ENCODE measurements at regions not wholly inside any gene's neighbourhood (a gene's known extent, or its start where the extent isn't known, plus 50 kb on each side); places are given as distances from the start of the nearest gene placed in this dataset.
"Not testable (repeated sequence)": the region's sequence is repeated elsewhere in the genome, so short reads cannot be mapped to it uniquely, and the experiment has no call there.

- no peak for DNase-seq (ENCODE audit: low spot score)
Measured at GRCh38 chr22:48760481-48761390, 1066.9 kb downstream of the BRD1 start.

DNA sequence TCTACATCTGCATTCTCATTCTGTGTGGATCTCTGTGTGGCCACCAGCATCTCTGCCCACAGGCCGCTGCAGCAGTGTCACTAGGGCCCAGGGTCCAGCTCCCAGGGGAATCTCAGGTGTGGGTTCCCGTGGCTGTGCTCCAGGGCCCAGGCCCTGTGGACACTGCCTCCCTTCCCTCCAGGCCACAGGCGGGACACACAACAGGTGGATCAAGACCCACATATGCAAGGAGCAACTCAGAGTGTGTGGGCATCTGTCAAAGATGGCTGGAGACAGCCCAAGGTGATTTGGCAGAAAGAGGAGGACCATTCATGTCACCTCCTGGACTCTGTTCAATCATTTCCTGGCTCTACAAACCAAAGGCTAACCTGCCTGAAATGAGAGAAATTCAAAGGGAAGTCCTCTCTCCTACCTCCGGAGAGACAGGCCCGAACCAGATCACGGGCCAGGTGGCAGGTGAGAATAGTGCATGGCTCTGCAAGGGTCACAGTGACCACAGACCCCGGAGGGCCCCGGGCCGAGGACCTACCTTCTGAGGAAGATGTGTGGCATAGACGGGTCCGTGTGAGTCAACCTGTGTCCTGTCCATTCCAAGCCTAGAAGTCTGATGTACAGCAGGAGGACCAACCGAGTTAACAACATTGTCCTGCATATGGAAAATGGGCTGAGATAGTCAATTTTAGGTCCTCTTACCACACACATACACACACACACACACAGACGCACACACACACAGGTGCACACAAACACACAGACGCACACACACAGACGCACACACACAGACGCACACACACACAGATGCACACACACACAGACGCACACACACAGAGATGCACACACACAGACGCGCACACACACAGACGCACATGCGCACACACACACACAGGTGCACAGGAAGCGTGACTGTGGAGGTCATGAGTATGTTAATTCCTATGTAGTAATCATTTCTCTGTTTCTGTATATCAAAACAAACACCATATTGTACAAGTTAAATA lies 1068.5 kb downstream of the BRD1 start:
- no peak for DNase-seq (ENCODE audit: low spot score)

- no peak for DNase-seq (ENCODE audit: low spot score)
Measured at GRCh38 chr22:48757985-48758561, 1069.6 kb downstream of the BRD1 start.

GRCh38 chr22:48757581-48757980 lies 1070.1 kb downstream of the BRD1 start:
- no peak for DNase-seq (ENCODE audit: low spot score)

GRCh38 chr22:48757135-48757534 lies 1070.5 kb downstream of the BRD1 start:
- not testable (repeated sequence) for DNase-seq (ENCODE audit: low spot score)

- no peak for DNase-seq (ENCODE audit: low spot score)
Measured at GRCh38 chr22:48756146-48757111, 1071.2 kb downstream of the BRD1 start.

DNA sequence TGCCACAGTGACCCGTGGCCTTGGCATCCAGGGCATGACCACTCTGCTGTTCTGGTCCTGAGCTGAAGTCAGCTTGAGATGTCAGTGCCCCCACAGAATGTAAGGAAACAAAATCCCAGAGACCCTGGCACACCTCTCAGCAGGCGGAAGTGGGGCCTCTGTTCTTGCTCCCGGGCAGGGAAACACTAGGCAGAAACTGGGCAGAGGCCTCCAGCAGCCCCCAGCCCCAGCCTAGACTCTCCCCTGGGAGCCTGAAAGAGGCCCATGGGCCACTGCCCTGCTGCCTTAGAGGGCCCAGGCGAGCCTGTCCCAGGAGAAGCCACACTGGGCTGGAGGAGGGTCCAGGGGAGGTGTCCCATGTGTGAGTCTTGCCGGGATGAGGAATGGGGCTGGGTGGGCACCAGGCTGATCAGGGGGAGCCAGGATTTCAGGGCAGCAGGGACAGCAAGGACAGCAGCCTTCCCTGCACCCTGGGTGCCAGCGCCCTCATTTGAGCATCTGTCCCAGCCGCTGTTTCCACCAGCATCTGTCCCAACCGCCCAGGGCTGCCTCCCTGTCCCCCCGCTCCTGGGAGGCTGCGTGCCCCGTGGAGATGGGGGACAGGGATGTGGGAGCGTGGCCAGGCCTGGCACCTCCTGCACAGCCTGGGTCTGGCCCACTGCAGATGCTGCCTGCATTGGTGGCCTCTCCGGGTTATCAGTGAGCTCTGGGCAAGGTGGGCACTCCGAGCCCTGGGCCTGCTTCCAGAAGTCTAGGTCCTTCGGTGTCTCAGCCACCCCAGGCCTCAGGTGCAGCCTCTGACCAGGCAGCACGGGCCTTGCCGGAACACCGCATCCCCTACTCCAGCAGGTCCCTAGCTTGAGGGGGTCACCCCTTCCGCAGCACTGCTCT lies 1072.4 kb downstream of the BRD1 start:
- DNase-seq (ENCODE audit: low spot score): no peak

DNA sequence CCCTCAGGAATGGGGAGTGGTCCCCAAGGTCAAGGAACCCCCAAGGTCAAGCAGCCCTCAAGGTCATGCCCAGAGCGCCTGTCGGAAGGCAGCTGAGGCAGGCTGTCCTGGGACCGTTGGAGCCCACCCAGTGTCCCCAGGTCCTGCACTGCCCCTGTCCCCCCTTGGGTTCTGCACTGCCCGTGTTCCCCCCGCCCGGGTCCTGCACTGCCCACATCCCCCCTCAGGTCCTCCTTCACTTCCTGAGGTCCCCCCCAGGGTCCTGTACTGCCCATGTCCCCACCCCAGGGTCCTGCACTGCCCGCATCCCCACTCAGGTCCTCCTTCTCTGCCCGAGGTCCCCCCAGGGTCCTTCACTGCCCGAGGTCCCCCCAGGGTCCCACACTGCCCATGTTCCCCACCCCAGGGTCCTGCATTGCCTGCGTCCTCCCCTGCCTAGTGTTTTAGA lies 1073.0 kb downstream of the BRD1 start:
- no peak for DNase-seq (ENCODE audit: low spot score)

DNA sequence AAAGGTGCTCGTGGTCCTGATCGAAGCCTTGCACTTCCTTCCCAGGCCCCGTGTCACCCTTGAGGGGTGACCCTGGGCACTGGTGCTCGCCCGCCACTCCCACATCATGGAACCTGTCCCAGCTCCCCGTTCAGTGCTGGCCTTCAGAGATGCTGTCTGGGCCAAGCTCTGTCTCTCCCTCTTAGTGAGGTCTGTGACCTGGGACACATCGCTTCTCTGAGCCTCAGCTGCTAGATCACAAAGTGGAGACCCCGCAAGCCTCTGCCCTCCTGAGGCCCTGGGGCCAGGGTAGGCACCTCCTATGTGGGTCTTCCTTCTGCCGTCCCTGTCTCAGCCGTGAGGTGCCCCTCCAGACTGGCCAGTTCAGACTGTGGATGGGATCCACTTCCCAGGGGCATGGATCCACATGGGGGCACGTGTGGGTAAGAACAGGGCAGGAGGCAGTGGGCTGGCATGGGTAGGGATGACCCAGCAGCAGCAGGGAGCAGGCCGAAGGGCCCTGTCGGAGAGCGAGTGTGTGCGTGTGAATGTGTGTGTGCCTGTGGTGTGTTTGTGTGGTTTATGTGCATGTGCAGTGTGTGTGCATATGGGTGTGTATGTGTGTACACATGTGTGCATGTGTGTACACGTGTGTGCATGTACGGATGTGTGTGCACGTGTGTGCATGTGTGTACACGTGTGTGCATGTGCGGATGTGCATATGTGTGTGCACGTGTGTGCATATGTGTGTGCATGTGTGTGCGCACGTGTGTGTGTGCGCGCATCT lies 1073.7 kb downstream of the BRD1 start:
- DNase-seq (ENCODE audit: low spot score): no peak

GRCh38 chr22:48753381-48753730 lies 1074.3 kb downstream of the BRD1 start:
- no peak for DNase-seq (ENCODE audit: low spot score)

- DNase-seq (ENCODE audit: low spot score): no peak
Measured at GRCh38 chr22:48752451-48753380, 1075.0 kb downstream of the BRD1 start.

GRCh38 chr22:48751539-48752437 lies 1075.9 kb downstream of the BRD1 start:
- no peak for DNase-seq (ENCODE audit: low spot score)

DNA sequence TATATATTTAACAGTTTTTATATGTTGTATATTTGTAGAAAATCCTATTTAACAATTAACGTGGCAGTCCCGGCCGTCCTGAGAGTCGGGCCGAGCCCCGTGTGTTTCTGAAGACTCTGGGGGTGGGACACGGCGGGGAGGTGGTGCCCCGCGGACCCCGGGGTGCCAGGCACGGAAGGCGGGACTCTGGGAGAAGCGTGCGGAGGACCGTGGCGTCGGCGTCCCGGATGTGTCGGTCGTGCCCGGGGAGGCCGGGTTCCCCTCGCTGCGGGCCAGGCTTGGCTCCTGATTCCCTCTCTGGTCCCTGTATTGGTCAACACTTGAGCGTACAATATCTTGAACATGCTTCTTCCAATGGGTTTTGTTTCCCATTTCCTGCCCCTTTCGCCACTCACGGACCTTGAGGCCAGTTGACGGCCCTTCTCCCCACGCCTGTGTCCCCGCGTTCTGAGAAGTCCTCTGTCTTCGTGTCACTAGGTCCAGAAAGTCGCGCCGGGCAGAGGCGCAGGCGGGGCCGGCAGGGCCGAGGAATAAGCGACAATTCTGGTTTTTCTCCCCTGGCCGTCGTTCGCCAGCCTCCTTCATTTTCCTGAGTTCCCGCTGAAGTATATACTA lies 1076.7 kb downstream of the BRD1 start:
- no peak for DNase-seq (ENCODE audit: low spot score)

DNA sequence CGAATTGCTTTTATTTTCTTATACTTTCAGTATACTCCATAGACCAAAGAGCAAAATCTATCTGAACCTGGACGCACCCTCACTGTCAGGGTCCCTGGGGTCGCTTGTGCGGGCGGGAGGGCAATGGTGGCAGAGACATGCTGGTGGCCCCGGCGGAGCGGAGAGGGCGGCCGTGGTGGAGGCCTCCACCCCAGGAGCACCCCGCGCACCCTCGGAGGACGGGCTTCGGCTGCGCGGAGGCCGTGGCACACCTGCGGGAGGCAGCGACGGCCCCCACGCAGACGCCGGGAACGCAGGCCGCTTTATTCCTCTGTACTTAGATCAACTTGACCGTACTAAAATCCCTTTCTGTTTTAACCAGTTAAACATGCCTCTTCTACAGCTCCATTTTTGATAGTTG lies 1077.4 kb downstream of the BRD1 start:
- DNase-seq (ENCODE audit: low spot score): no peak

- no peak for DNase-seq (ENCODE audit: low spot score)
Measured at GRCh38 chr22:48749555-48750227, 1078.0 kb downstream of the BRD1 start.

Data from putamen (tissue), 1 donor.